ENCODE measurements at regions not wholly inside any gene's neighbourhood (a gene's known extent, or its start where the extent isn't known, plus 50 kb on each side); places are given as distances from the start of the nearest gene placed in this dataset.

DNA sequence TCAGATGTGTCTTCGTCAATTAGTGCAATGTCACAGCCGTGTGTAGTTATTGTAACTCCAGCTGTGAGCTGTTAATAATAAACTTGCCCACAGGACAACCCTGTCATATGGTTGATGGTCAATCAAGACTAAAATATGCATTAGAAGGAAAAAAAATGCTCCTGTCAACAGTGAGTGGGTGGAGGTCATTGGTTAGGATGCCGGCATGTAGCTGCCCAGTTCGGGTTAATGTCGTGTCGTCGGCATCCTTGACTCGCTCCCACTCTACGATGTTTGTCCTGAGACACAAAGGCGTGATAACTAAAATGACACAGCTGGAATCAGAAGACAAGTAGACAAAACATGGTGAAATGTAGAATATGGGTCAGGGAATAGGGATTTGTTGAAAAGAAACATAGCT is 442.8 kb upstream of the NPVF start:
- TF ChIP-seq, protein P1, sequence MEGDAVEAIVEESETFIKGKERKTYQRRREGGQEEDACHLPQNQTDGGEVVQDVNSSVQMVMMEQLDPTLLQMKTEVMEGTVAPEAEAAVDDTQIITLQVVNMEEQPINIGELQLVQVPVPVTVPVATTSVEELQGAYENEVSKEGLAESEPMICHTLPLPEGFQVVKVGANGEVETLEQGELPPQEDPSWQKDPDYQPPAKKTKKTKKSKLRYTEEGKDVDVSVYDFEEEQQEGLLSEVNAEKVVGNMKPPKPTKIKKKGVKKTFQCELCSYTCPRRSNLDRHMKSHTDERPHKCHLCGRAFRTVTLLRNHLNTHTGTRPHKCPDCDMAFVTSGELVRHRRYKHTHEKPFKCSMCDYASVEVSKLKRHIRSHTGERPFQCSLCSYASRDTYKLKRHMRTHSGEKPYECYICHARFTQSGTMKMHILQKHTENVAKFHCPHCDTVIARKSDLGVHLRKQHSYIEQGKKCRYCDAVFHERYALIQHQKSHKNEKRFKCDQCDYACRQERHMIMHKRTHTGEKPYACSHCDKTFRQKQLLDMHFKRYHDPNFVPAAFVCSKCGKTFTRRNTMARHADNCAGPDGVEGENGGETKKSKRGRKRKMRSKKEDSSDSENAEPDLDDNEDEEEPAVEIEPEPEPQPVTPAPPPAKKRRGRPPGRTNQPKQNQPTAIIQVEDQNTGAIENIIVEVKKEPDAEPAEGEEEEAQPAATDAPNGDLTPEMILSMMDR (IDR thresholded peaks at IDR 0.05) = no peak
- TF ChIP-seq POLR2A (IDR thresholded peaks at IDR 0.05) = no peak
- no peak for TF ChIP-seq EP300 (IDR thresholded peaks at IDR 0.05)
